ENCODE measurements at regions not wholly inside any gene's neighbourhood (a gene's known extent, or its start where the extent isn't known, plus 50 kb on each side); places are given as distances from the start of the nearest gene placed in this dataset.

GRCh38 chr5:92566113-92566786, 1014.8 kb downstream of the NR2F1-AS1 start:
- no peak for ATAC-seq
- intact Hi-C loops (cut with micrococcal nuclease): no loop called here
- no peak for TF ChIP-seq CTCF (IDR thresholded peaks at IDR 0.05)
- Mint-ChIP-seq H3K27me3 (ENCODE audit: low read depth in 2 of 2) (no peaks in the 10 kb centered on the region), H3K27ac (no peak overlapping the region), H3K4me3 (no peak overlapping the region), H3K36me3 (no peaks in the 10 kb centered on the region), H3K4me1 (no peaks in the 10 kb centered on the region), H3K9me3 (no peaks in the 10 kb centered on the region)
- no CpG with 5 or more reads among the region's 3 CpGs for WGBS (ENCODE audit: insufficient coverage)
- Histone ChIP-seq H3K4me3 (ENCODE audit: low read length) (no peak overlapping the region), H3K4me1 (ENCODE audit: control insufficient read depth, insufficient read depth, low read length) (no peaks in the 10 kb centered on the region), H3K27ac (ENCODE audit: low read length) (no peak overlapping the region), H3K36me3 (ENCODE audit: control insufficient read depth, insufficient read depth, low read length) (no peaks in the 10 kb centered on the region), H3K27me3 (ENCODE audit: control insufficient read depth, insufficient read depth, low read length) (no peaks in the 10 kb centered on the region), H3K9me3 (ENCODE audit: control insufficient read depth, insufficient read depth, low read length) (no peaks in the 10 kb centered on the region)
- DNase-seq: no peak

- no peaks in the 10 kb centered on the region for H3K9me3 ChIP-seq (ENCODE audit: control insufficient read depth, insufficient read depth, low read length)
- H3K27ac ChIP-seq (ENCODE audit: low read length): no peak overlapping the region
- no peaks in the 10 kb centered on the region for H3K27me3 Mint-ChIP-seq (ENCODE audit: low read depth in 2 of 2)
- no peak for DNase-seq
- no peaks in the 10 kb centered on the region for H3K4me1 ChIP-seq (ENCODE audit: control insufficient read depth, insufficient read depth, low read length)
- intact Hi-C loops (cut with micrococcal nuclease): no loop called here
- H3K4me3 ChIP-seq (ENCODE audit: low read length): no peak overlapping the region
- no peak for TF ChIP-seq CTCF (IDR thresholded peaks at IDR 0.05)
- ATAC-seq: no peak
- H3K36me3 ChIP-seq (ENCODE audit: control insufficient read depth, insufficient read depth, low read length): no peaks in the 10 kb centered on the region
- no peaks in the 10 kb centered on the region for H3K36me3 Mint-ChIP-seq
- no peaks in the 10 kb centered on the region for H3K9me3 Mint-ChIP-seq
- no peaks in the 10 kb centered on the region for H3K4me1 Mint-ChIP-seq
- H3K27ac Mint-ChIP-seq: no peak overlapping the region
- H3K4me3 Mint-ChIP-seq: no peak overlapping the region
- no CpG with 5 or more reads among the region's 3 CpGs for WGBS (ENCODE audit: insufficient coverage)
- H3K27me3 ChIP-seq (ENCODE audit: control insufficient read depth, insufficient read depth, low read length): no peaks in the 10 kb centered on the region
Observed at GRCh38 chr5:92565673-92566072, 1015.3 kb downstream of the NR2F1-AS1 start.

GRCh38 chr5:92562065-92562464, 1019.0 kb downstream of the NR2F1-AS1 start:
- H3K36me3 ChIP-seq (ENCODE audit: control insufficient read depth, insufficient read depth, low read length): no peaks in the 10 kb centered on the region
- Mint-ChIP-seq H3K4me1 (no peaks in the 10 kb centered on the region), H3K27me3 (ENCODE audit: low read depth in 2 of 2) (no peaks in the 10 kb centered on the region), H3K36me3 (no peaks in the 10 kb centered on the region), H3K4me3 (no peak overlapping the region), H3K9me3 (peaks cover 2 to 3% of the 10 kb centered on the region in 2 donors), H3K27ac (no peak overlapping the region)
- H3K9me3 ChIP-seq (ENCODE audit: control insufficient read depth, insufficient read depth, low read length): no peaks in the 10 kb centered on the region
- ATAC-seq: no peak
- no peak overlapping the region for H3K4me3 ChIP-seq (ENCODE audit: low read length)
- H3K27me3 ChIP-seq (ENCODE audit: control insufficient read depth, insufficient read depth, low read length): no peaks in the 10 kb centered on the region
- H3K27ac ChIP-seq (ENCODE audit: low read length): no peak overlapping the region
- no peak for TF ChIP-seq CTCF (IDR thresholded peaks at IDR 0.05)
- intact Hi-C loops (cut with micrococcal nuclease): no loop called here
- DNase-seq: no peak
- no peaks in the 10 kb centered on the region for H3K4me1 ChIP-seq (ENCODE audit: control insufficient read depth, insufficient read depth, low read length)

- no peak for ATAC-seq
- Mint-ChIP-seq H3K4me1 (no peaks in the 10 kb centered on the region), H3K9me3 (peaks cover 6 to 7% of the 10 kb centered on the region in 2 donors), H3K27ac (no peak overlapping the region), H3K36me3 (no peaks in the 10 kb centered on the region), H3K27me3 (ENCODE audit: low read depth in 2 of 2) (no peaks in the 10 kb centered on the region), H3K4me3 (no peak overlapping the region)
- H3K27ac ChIP-seq (ENCODE audit: low read length): no peak overlapping the region
- intact Hi-C loops (cut with micrococcal nuclease): no loop called here
- no peak for DNase-seq
- whole genome bisulfite sequencing (ENCODE audit: insufficient coverage): no CpG with 5 or more reads among the region's 1 CpG
- no peaks in the 10 kb centered on the region for H3K9me3 ChIP-seq (ENCODE audit: control insufficient read depth, insufficient read depth, low read length)
- no peaks in the 10 kb centered on the region for H3K27me3 ChIP-seq (ENCODE audit: control insufficient read depth, insufficient read depth, low read length)
- no peak overlapping the region for H3K4me3 ChIP-seq (ENCODE audit: low read length)
- H3K4me1 ChIP-seq (ENCODE audit: control insufficient read depth, insufficient read depth, low read length): no peaks in the 10 kb centered on the region
- TF ChIP-seq CTCF (IDR thresholded peaks at IDR 0.05): no peak
- no peaks in the 10 kb centered on the region for H3K36me3 ChIP-seq (ENCODE audit: control insufficient read depth, insufficient read depth, low read length)
Observed at GRCh38 chr5:92561411-92561959, 1019.5 kb downstream of the NR2F1-AS1 start.
